Osteoblast (primary cell): ENCODE measurements at regions not wholly inside any gene's neighbourhood (a gene's known extent, or its start where the extent isn't known, plus 50 kb on each side); places are given as distances from the start of the nearest gene placed in this dataset.

ENCODE experiments used
- DNase-seq: peaks from one replicate; pipeline ENCODE4 v3.0.0; 2011; ENCODE audit warnings: low spot score, mixed read lengths; ENCODE audit not compliant: insufficient read length; ENCODE audit errors: missing footprints
- H2AFZ ChIP-seq: 2 replicates; pipeline ENCODE4 v1.6.0; 2011; ENCODE audit warnings: mild to moderate bottlenecking, low read length
- H3K27ac ChIP-seq: 2 replicates; pipeline ENCODE4 v1.5.1; 2011; ENCODE audit warnings: mild to moderate bottlenecking, low read depth, low read length, moderate library complexity
- H3K27me3 ChIP-seq: 2 replicates; pipeline ENCODE4 v1.6.0; 2012; ENCODE audit warnings: mild to moderate bottlenecking, control low read depth, inconsistent platforms, low read length, moderate library complexity; ENCODE audit not compliant: insufficient read depth
- H3K36me3 ChIP-seq: 2 replicates; pipeline ENCODE4 v1.5.1; 2011; ENCODE audit warnings: mild to moderate bottlenecking, low read length, control low read depth, moderate library complexity; ENCODE audit not compliant: insufficient read depth
- H3K4me1 ChIP-seq: 2 replicates; pipeline ENCODE4 v1.5.1; 2011; ENCODE audit warnings: mild to moderate bottlenecking, low read length, control low read depth, moderate library complexity; ENCODE audit not compliant: insufficient read depth
- H3K4me2 ChIP-seq: 2 replicates; pipeline ENCODE4 v1.6.0; 2011; ENCODE audit warnings: mild to moderate bottlenecking, low read length; ENCODE audit not compliant: insufficient read depth
- H3K4me3 ChIP-seq: fragments of 200-600 bp; sonication (generic); 3 replicates; pipeline ENCODE4 v1.5.1; 2012; ENCODE audit warnings: mild to moderate bottlenecking, low read length, inconsistent platforms; ENCODE audit not compliant: insufficient read depth
- H3K79me2 ChIP-seq: 2 replicates; pipeline ENCODE4 v1.6.0; 2012; ENCODE audit warnings: mild to moderate bottlenecking, low read length, control low read depth, inconsistent platforms; ENCODE audit not compliant: insufficient read depth
- H3K9me3 ChIP-seq: 2 replicates; pipeline ENCODE4 v1.5.1; 2011; ENCODE audit warnings: low read depth, low read length, control low read depth
- H4K20me1 ChIP-seq: 2 replicates; pipeline ENCODE4 v1.6.0; 2012; ENCODE audit warnings: mild to moderate bottlenecking, low read length, control low read depth; ENCODE audit not compliant: insufficient read depth
- TF ChIP-seq, protein P1 (sequence below): IDR thresholded peaks from 2 replicates; pipeline ENCODE4 v1.5.1; 2011; ENCODE audit warnings: mild to moderate bottlenecking, low read depth, low read length, moderate library complexity; ENCODE audit errors: extremely low read depth

GRCh38 chr4:124253080-124253479 lies 459.5 kb downstream of the ANKRD50 start:
- TF ChIP-seq, protein P1, sequence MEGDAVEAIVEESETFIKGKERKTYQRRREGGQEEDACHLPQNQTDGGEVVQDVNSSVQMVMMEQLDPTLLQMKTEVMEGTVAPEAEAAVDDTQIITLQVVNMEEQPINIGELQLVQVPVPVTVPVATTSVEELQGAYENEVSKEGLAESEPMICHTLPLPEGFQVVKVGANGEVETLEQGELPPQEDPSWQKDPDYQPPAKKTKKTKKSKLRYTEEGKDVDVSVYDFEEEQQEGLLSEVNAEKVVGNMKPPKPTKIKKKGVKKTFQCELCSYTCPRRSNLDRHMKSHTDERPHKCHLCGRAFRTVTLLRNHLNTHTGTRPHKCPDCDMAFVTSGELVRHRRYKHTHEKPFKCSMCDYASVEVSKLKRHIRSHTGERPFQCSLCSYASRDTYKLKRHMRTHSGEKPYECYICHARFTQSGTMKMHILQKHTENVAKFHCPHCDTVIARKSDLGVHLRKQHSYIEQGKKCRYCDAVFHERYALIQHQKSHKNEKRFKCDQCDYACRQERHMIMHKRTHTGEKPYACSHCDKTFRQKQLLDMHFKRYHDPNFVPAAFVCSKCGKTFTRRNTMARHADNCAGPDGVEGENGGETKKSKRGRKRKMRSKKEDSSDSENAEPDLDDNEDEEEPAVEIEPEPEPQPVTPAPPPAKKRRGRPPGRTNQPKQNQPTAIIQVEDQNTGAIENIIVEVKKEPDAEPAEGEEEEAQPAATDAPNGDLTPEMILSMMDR, result no peak
- no peaks in the 10 kb centered on the region for H3K4me1 ChIP-seq
- no peak for DNase-seq

GRCh38 chr4:124262211-124263179 lies 450.0 kb downstream of the ANKRD50 start:
- no peaks in the 10 kb centered on the region for H3K27me3 ChIP-seq
- DNase-seq, result peak; percentile 38
- no peak overlapping the region for H3K27ac ChIP-seq
- H3K79me2 ChIP-seq, result no peaks in the 10 kb centered on the region
- H4K20me1 ChIP-seq, result no peaks in the 10 kb centered on the region
- H3K4me1 ChIP-seq, result no peaks in the 10 kb centered on the region
- TF ChIP-seq, protein P1, result peak; percentile 95
- H3K9me3 ChIP-seq, result no peaks in the 10 kb centered on the region
- peak overlapping the region; percentile 19 for H2AFZ ChIP-seq
- peak overlapping the region; percentile 51 for H3K4me2 ChIP-seq
- no peaks in the 10 kb centered on the region for H3K36me3 ChIP-seq
- no peak overlapping the region for H3K4me3 ChIP-seq

More at GRCh38 chr4:124253080-124253479, 459.5 kb downstream of the ANKRD50 start:
- Histone ChIP-seq H3K79me2 (no peaks in the 10 kb centered on the region), H3K4me3 (no peak overlapping the region), H2AFZ (no peak overlapping the region), H3K36me3 (no peaks in the 10 kb centered on the region), H4K20me1 (no peaks in the 10 kb centered on the region), H3K27ac (no peak overlapping the region), H3K27me3 (no peaks in the 10 kb centered on the region), H3K4me2 (no peak overlapping the region), H3K9me3 (no peaks in the 10 kb centered on the region)

DNA sequence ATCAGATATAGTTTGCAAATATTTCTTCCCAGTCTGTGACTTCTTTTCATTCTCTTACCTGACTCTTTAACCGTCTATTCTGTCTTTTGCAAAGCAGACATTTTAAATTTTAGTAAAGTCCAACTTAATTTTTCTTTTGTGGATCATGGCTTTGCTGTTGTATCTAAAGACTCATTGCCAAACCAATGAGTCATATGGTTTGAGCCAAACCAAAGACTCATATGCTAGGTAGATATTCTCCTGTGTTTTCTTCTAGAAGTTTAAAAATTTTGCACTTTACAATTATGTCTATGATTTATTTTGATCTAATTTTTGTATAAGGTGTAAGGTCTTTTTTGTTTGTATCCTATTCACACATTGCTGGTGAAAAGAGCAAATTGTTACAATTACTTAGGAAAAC lies 446.8 kb downstream of the ANKRD50 start:
- Histone ChIP-seq H3K27me3 (no peaks in the 10 kb centered on the region), H2AFZ (no peak overlapping the region), H3K79me2 (no peaks in the 10 kb centered on the region), H3K9me3 (no peaks in the 10 kb centered on the region), H3K4me2 (no peak overlapping the region), H3K27ac (no peak overlapping the region), H3K4me1 (no peaks in the 10 kb centered on the region), H4K20me1 (no peaks in the 10 kb centered on the region), H3K36me3 (no peaks in the 10 kb centered on the region), H3K4me3 (no peak overlapping the region)
- TF ChIP-seq, protein P1, result no peak
- DNase-seq, result no peak

DNA sequence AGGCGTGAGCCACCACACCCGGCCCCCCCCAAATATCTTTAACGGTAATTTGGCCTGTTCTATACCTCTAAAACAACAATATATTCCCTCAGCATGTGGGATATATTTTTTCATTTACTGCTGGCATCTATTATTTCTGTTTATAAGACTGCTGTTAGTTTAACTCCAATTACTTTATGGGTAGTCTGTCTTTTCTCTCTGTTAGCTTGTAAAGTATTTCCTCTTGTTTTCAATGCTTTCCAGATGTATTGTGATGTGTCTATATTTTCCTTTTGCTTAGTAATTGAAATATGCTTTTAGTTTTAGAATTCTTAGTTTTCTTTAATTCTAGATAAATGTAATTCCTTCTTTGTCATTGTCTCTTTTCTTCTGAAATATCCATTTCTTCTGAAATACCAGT lies 445.8 kb downstream of the ANKRD50 start:
- H3K4me3 ChIP-seq, result no peak overlapping the region
- no peak overlapping the region for H2AFZ ChIP-seq
- no peaks in the 10 kb centered on the region for H3K79me2 ChIP-seq
- DNase-seq, result no peak
- no peaks in the 10 kb centered on the region for H4K20me1 ChIP-seq
- no peaks in the 10 kb centered on the region for H3K4me1 ChIP-seq
- TF ChIP-seq, protein P1, result no peak
- no peaks in the 10 kb centered on the region for H3K9me3 ChIP-seq
- no peaks in the 10 kb centered on the region for H3K36me3 ChIP-seq
- no peaks in the 10 kb centered on the region for H3K27me3 ChIP-seq
- no peak overlapping the region for H3K27ac ChIP-seq
- H3K4me2 ChIP-seq, result no peak overlapping the region
